ENCODE measurements at regions not wholly inside any gene's neighbourhood (a gene's known extent, or its start where the extent isn't known, plus 50 kb on each side); places are given as distances from the start of the nearest gene placed in this dataset.

DNA sequence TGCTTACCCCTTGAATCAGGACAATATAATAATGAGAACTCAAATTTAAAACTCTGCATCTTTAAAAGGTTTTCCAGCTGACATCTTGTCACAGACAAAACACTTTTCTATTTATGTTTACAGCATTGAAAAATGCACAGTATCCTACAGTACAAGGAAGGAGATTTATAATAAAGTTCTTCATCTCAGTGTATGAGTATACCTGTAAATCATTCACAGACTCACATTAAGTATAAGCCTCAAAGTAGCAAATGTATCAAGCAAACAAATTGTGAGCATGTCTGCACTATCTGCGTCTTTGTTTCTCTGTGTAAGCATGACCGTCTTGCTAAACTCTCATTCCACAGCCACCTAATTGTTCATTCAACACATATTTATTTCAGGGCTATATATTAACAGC, 52.8 kb downstream of the PPP1R2C start:
- Histone ChIP-seq H3K9me3 (no peaks in the 10 kb centered on the region), H3K36me3 (no peaks in the 10 kb centered on the region), H3K4me1 (no peaks in the 10 kb centered on the region), H3K4me3 (ENCODE audit: low read depth, low read length) (no peak overlapping the region), H3K27me3 (no peaks in the 10 kb centered on the region)
- TF ChIP-seq, protein P1, sequence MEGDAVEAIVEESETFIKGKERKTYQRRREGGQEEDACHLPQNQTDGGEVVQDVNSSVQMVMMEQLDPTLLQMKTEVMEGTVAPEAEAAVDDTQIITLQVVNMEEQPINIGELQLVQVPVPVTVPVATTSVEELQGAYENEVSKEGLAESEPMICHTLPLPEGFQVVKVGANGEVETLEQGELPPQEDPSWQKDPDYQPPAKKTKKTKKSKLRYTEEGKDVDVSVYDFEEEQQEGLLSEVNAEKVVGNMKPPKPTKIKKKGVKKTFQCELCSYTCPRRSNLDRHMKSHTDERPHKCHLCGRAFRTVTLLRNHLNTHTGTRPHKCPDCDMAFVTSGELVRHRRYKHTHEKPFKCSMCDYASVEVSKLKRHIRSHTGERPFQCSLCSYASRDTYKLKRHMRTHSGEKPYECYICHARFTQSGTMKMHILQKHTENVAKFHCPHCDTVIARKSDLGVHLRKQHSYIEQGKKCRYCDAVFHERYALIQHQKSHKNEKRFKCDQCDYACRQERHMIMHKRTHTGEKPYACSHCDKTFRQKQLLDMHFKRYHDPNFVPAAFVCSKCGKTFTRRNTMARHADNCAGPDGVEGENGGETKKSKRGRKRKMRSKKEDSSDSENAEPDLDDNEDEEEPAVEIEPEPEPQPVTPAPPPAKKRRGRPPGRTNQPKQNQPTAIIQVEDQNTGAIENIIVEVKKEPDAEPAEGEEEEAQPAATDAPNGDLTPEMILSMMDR (IDR thresholded peaks at IDR 0.05; ENCODE audit: low read depth, low read length) = no peak
- no peak for DNase-seq

DNA sequence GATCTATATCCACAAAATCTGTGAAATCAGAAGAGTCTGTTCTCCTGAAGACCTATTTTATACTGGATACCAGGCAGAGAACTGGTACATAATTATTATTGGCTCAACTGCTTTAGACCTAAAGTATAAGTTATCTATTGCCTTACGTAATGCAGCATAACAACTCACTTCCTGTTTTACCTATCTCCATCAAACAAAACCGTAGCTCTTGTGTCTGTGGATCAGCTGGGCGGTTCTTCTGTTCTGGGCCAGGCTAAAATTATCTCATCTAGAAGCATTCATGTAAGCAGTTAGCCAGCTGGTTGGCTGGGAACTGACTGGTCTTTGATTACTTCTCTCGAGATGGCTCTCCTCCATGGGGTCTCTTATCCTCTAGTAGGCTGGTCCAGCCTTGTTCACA, 57.8 kb downstream of the PPP1R2C start:
- no peak for DNase-seq
- H3K27me3 ChIP-seq = no peaks in the 10 kb centered on the region

DNA sequence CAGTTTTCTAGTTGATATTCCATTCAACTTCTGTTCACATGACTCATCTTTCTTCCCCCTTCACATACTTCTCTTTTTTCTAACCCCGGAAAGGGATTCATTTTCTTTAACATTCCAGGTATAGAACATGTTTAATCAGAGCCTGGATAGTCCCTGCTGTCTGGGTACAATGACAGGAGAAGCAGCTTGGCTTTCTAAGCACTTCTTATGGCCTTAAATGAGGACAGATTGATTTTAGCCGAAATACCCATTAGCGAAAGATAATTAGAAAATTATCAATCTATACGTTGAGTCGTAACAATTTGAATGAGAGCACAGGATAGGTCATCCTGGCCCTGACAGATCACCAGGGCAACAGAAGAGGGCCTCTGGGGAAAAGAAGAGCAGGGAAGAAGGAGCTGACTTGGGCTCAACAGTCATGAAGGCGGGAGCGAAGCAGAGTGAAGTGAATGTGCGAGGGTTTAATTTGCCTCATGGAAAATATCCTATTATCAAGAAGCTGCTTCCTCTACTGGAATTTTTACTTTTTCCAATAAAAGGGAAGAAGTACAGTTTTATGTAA, 62.2 kb downstream of the PPP1R2C start:
- Histone ChIP-seq H3K27me3 (no peaks in the 10 kb centered on the region), H3K4me1 (no peaks in the 10 kb centered on the region), H3K9me3 (no peaks in the 10 kb centered on the region), H3K4me3 (ENCODE audit: low read depth, low read length) (no peak overlapping the region), H3K36me3 (no peaks in the 10 kb centered on the region)
- TF ChIP-seq, protein P1 (IDR thresholded peaks at IDR 0.05; ENCODE audit: low read depth, low read length) = no peak
- no peak for DNase-seq

More for the DNA sequence above, 57.8 kb downstream of the PPP1R2C start:
- Histone ChIP-seq H3K36me3 (no peaks in the 10 kb centered on the region), H3K4me1 (no peaks in the 10 kb centered on the region), H3K4me3 (ENCODE audit: low read depth, low read length) (no peak overlapping the region), H3K9me3 (no peaks in the 10 kb centered on the region)
- TF ChIP-seq, protein P1 (IDR thresholded peaks at IDR 0.05; ENCODE audit: low read depth, low read length) = no peak

DNA sequence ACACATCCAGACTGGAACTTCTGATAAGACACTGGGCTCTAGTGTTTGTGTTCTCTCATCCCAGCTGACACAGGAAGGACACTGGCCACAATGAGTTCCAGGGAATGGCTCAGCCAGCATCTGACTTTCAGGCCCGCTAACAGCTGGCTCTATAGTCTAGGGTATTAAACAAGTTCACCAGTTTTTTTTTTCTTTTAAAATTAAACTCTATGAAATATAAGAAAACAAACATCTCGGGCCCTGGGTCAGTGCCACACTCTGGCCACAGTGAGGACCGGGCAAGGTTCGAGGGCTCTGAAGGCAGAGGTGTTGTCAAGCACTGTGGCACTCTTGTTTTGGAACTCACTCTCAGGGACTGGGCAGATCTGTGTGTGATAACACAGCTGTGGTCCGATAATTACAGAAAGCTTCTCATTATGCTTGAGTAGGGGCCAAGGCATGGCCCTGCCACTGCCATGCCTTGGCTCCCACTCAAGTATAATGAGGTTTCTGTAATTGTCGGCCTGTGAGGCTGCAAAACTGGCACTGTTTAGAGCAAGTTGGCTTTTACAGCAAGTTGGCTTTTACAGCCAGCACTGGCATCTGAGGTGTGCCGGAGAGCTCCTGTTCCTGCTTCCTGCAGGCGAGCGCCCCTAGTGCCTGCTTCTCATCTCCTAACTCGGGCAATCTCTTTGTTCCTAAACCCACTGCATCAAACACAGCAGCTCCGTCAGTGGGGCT, 62.8 kb downstream of the PPP1R2C start:
- TF ChIP-seq, protein P1 (IDR thresholded peaks at IDR 0.05; ENCODE audit: low read depth, low read length) = peak; percentile 28; the same call in 1 of the 2 replicates
- H3K4me1 ChIP-seq = no peaks in the 10 kb centered on the region
- DNase-seq = peak; percentile 33
- no peaks in the 10 kb centered on the region for H3K36me3 ChIP-seq
- H3K9me3 ChIP-seq = no peaks in the 10 kb centered on the region
- no peak overlapping the region for H3K4me3 ChIP-seq (ENCODE audit: low read depth, low read length)
- H3K27me3 ChIP-seq = no peaks in the 10 kb centered on the region

DNA sequence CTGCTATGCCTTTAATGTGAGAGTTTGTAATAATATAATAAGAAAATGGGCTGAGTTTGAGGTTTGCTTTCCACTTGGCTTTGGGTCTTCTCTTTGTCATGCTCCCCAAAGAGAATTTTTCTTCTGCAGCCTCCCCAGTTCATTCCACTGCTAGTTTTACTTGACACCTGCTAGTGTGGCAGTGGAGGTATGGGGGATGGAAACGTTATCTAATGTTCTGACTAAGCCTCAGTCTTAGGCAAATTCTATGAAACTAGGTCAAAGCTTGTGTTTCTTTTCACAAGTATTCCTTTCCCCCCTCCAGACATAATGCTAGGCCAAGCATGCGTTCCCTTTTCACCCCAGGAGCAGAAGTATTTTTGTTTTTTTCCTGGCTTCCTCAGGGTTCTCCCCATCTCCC, 67.5 kb downstream of the PPP1R2C start:
- no peak for DNase-seq
- H3K4me1 ChIP-seq = no peaks in the 10 kb centered on the region
- TF ChIP-seq, protein P1 (IDR thresholded peaks at IDR 0.05; ENCODE audit: low read depth, low read length) = no peak
- no peaks in the 10 kb centered on the region for H3K36me3 ChIP-seq
- no peaks in the 10 kb centered on the region for H3K27me3 ChIP-seq
- H3K4me3 ChIP-seq (ENCODE audit: low read depth, low read length) = no peak overlapping the region
- H3K9me3 ChIP-seq = no peaks in the 10 kb centered on the region

DNA sequence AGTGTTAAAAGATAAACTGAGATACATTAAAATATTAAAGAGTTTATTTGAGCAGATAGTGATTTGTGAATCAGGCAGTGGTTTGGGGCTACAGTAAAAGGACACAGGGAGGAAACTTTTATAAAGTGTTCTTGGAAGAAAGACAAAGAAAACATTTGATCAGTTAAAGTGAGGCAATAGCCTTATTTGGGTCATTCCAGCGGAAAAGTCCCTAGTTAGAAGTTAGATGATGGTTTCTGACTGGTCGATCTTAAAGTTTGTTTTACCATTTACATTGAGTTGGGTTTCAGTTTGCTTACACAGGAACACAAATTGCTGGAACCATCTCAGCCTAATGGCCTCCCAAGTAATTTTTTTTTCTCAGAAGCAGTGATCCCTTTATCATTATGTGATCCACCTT, 69.7 kb downstream of the PPP1R2C start:
- TF ChIP-seq, protein P1 (IDR thresholded peaks at IDR 0.05; ENCODE audit: low read depth, low read length) = no peak
- Histone ChIP-seq H3K9me3 (no peaks in the 10 kb centered on the region), H3K4me1 (no peaks in the 10 kb centered on the region), H3K27me3 (no peaks in the 10 kb centered on the region), H3K4me3 (ENCODE audit: low read depth, low read length) (no peak overlapping the region), H3K36me3 (no peaks in the 10 kb centered on the region)
- no peak for DNase-seq
